GM18951 (cell line): ENCODE measurements at regions not wholly inside any gene's neighbourhood (a gene's known extent, or its start where the extent isn't known, plus 50 kb on each side); places are given as distances from the start of the nearest gene placed in this dataset.

Experiments used
- POLR2A ChIP-seq: IDR thresholded peaks from 4 replicates; pipeline ENCODE4 v1.6.1; 2011; ENCODE audit warnings: mild to moderate bottlenecking; ENCODE audit not compliant: insufficient read length, insufficient read depth; ENCODE audit errors: extremely low read depth
- in situ Hi-C: fragments of 300-500 bp; cut with MboI; formaldehyde crosslinking; loops from one replicate; pipeline ENCODE4 v1.12.0; 2022; ENCODE audit warnings: low sequenced_read_pairs, mixed read lengths, inconsistent platforms; ENCODE audit not compliant: unreplicated experiment

- no peak for TF ChIP-seq POLR2A
- in situ Hi-C loops = no loop called here
These were observed 373.7 kb downstream of the SOX9 start for GRCh38 chr17:72494566-72494965.

DNA sequence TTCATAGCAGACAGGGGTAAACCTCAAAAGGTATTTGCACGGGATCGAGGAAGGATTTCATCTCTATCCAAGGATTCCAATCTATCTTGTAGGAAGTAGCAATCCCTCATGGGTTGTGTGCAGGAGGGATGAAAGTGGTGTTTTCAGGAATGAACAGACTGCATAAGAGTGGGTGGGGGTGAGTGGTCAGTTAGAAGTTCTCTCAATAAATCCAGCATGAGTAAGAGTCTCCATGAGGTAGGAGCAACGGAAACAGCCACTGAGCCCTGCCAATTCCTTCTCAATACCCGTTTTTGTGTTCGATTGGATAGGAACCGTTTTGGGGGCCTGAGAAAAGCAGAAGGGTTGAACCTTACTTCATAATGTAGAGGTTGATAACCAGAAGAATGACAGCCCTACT lies 375.6 kb downstream of the SOX9 start:
- TF ChIP-seq POLR2A = no peak
- in situ Hi-C loops = no loop called here

- in situ Hi-C loops = no loop called here
These were observed 377.1 kb downstream of the SOX9 start for GRCh38 chr17:72497915-72498314.

DNA sequence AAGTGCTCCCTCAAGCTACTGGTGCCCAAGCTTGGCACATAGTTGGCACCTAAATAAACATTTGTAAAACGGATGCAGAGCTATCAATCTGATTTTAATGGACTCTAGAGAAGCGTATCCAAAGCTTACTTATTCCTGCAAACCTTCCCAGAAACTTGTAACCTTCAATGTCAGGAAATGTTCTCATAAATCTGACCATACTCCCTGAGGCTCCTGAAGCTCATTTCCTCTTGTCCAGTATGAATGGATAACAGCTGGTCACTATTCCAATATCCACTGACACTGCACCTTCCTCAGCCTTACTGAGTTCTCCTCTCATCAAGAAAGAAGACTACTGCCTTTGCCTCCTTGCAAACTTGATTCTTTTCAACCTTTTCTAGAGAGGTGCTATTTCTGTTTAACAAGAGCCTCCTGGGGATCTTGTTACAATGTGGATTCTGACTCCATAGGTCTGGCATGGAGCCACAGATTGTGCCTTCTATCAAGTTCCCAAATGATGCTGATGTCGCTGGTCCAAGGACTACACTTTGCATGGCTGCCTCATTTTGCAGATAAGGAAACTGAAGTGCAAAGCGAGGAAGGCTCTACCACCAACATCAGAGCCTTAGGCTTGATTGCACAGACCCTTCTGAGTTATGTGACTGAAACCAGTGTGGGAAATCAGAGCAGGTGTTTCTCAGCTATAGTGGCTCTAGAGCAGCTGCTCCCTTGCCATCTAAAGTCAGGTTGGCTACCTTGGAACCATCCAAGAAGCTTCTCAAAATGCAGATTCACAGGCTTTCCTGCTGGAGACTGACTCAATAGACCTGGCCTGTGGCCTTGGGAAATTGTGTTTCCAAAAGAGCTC lies 377.8 kb downstream of the SOX9 start:
- TF ChIP-seq POLR2A = no peak
- in situ Hi-C loops = no loop called here

More at GRCh38 chr17:72497915-72498314, 377.1 kb downstream of the SOX9 start:
- TF ChIP-seq POLR2A = no peak

GRCh38 chr17:72501404-72502370 lies 380.9 kb downstream of the SOX9 start:
- in situ Hi-C loops = no loop called here

GRCh38 chr17:72502371-72503341 lies 381.8 kb downstream of the SOX9 start:
- TF ChIP-seq POLR2A = no peak
- in situ Hi-C loops = no loop called here

More at GRCh38 chr17:72501404-72502370, 380.9 kb downstream of the SOX9 start:
- TF ChIP-seq POLR2A = no peak

DNA sequence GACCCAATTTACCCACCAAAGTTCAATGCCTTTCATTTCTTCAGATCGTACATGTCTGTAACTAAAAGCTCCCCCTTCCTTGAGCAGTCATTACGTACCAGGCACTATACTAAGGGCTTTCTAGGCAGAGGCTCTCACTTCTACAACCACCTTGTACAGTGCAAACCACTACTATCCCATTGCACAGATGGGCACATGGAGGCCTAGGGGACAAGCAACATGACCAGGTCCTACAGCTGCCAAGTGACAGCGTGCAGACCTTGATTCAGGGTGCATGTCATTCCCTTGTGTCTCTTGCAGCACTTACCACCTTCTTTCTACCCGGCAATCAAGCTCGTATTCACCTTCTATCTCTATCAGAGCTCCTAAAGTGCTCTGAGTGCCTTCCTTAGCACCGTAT lies 382.7 kb downstream of the SOX9 start:
- TF ChIP-seq POLR2A = no peak
- in situ Hi-C loops = no loop called here

DNA sequence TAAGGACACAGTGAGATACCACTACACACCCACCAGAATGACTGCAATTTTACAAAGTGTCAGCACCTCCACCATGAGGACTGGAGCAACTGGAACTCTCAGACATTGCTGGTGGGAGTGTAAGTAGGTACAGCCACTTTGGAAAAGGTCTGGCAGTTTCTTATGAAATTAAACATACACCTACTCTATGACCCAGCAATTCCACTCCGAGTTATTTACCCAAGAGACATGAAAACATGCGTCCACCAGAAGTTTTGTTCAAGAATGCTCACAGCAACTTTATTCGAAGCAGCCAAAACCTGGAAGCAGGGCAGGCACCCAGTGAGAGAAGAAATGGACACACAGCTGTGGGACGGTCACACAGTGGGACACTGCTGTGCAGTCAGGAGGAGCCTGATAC lies 384.0 kb downstream of the SOX9 start:
- in situ Hi-C loops = no loop called here
- no peak for TF ChIP-seq POLR2A

GRCh38 chr17:72506773-72507172 lies 386.0 kb downstream of the SOX9 start:
- in situ Hi-C loops = no loop called here
- no peak for TF ChIP-seq POLR2A

DNA sequence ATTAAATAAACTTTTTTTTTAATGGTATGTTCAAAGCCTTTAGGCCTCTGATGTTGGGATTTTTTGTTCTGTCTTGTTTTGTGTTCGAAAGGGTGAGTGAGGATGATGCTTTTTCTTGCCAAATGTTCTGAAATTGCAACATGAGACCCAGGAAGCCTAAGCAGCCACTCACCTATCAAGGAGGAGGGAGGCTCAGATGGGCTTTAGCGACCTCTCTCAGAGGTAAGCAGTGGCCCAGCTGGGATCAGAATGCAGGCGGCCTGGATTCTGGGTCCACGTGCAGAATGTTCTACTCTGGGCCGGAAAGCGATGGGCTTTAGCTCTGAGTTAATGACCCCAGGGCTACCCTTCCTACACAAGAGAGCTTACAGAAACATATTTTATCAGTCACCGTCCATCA lies 386.6 kb downstream of the SOX9 start:
- in situ Hi-C loops = no loop called here
- no peak for TF ChIP-seq POLR2A

DNA sequence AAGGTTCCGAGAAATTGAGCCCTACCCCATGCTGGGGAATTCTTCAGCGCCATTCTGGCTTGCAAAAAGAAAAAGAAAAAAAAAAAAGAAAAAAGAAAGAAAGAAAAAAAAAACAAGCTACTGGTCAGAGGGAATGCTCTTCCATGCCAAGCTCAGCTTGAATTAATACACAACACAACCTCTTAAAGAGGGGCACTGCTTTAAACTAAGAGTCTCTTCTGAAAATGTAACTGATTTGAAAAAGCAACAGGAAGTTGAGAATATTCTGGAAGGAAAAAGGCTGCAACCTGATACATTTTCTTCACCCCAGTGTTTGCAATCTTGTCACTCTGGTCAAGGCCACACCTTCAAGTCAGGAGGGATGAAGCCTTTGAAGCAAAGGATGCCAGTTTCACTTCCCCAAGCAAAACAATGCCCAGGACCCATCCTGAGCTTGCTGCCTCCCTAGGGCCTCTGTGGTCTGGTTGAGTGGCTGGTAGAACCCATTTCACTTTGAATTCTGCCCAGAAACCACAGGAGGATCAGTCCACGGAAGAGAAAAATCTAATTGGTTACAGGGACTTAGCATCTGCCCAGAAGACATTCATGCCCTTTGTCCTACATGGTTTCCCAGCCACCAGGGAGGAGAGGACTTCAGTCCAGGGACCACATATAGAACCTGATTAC lies 389.7 kb downstream of the SOX9 start:
- in situ Hi-C loops = no loop called here
- TF ChIP-seq POLR2A = no peak

GRCh38 chr17:72511242-72511641 lies 390.4 kb downstream of the SOX9 start:
- in situ Hi-C loops = no loop called here
- TF ChIP-seq POLR2A = no peak

DNA sequence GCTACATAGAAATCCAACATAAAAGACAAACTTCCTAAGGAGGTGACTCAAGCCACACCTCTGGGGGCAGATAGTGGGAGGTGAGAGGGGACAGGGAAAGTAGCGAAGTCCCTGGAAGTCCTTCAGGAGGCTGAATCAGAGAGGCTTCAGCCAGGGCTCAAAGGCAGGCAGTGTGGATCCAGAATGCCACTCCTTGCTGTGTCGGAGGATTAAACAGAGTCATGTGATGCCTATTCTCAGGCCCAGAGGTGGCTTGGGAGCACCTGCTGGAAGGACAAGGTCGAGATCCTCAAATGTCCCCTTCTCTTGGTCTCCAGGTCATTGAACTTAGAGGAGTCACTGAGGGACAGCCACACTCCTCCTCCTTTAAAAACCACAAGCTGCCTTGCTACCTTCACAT lies 391.1 kb downstream of the SOX9 start:
- in situ Hi-C loops = no loop called here
- TF ChIP-seq POLR2A = no peak
